ENCODE measurements at regions not wholly inside any gene's neighbourhood (a gene's known extent, or its start where the extent isn't known, plus 50 kb on each side); places are given as distances from the start of the nearest gene placed in this dataset.

GRCh38 chr18:56157541-56157940 lies 480.9 kb downstream of the TXNL1 start:
- TF ChIP-seq POLR2AphosphoS5 (IDR thresholded peaks at IDR 0.05; ENCODE audit: low read depth, low read length) (no peak), SIN3A (IDR thresholded peaks at IDR 0.05; ENCODE audit: borderline replicate concordance, insufficient read depth, low read length) (no peak), TAF1 (IDR thresholded peaks at IDR 0.05; ENCODE audit: borderline replicate concordance, insufficient read depth, low read length) (no peak), FOXP2 (optimal IDR thresholded peaks at IDR 0.05; ENCODE audit: borderline replicate concordance, extremely low read depth, extremely low read length, insufficient read depth) (no peak)
- TF ChIP-seq, protein P1, sequence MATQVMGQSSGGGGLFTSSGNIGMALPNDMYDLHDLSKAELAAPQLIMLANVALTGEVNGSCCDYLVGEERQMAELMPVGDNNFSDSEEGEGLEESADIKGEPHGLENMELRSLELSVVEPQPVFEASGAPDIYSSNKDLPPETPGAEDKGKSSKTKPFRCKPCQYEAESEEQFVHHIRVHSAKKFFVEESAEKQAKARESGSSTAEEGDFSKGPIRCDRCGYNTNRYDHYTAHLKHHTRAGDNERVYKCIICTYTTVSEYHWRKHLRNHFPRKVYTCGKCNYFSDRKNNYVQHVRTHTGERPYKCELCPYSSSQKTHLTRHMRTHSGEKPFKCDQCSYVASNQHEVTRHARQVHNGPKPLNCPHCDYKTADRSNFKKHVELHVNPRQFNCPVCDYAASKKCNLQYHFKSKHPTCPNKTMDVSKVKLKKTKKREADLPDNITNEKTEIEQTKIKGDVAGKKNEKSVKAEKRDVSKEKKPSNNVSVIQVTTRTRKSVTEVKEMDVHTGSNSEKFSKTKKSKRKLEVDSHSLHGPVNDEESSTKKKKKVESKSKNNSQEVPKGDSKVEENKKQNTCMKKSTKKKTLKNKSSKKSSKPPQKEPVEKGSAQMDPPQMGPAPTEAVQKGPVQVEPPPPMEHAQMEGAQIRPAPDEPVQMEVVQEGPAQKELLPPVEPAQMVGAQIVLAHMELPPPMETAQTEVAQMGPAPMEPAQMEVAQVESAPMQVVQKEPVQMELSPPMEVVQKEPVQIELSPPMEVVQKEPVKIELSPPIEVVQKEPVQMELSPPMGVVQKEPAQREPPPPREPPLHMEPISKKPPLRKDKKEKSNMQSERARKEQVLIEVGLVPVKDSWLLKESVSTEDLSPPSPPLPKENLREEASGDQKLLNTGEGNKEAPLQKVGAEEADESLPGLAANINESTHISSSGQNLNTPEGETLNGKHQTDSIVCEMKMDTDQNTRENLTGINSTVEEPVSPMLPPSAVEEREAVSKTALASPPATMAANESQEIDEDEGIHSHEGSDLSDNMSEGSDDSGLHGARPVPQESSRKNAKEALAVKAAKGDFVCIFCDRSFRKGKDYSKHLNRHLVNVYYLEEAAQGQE (IDR thresholded peaks at IDR 0.05; ENCODE audit: insufficient read depth in 1 of 2, low read depth in 2 of 2, low read length in 2 of 2), result no peak

Data from PFSK-1 (cell line).